ENCODE measurements at regions not wholly inside any gene's neighbourhood (a gene's known extent, or its start where the extent isn't known, plus 50 kb on each side); places are given as distances from the start of the nearest gene placed in this dataset.

DNA sequence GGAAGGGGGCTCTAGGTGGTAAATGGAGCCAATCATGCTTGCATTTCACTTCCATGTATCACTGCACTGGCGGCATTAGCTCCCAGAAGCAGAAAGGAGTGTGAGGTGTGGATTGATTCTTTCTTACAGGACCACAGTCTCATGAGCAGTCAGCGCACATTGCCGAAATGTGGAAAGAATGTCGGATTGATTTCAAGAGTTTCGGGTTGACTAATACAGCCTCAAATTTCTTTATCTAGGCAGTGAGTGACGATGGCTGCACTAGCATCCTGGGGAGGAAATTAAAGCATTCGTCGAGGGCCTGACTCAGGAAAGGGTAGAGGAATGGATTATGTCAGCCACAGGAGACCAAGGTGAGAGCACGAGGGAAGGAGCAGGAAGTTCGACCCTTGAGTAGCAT, 222.8 kb upstream of the CDYL start:
- DNase-seq, result no peak

GRCh38 chr6:4550227-4550597, 226.0 kb upstream of the CDYL start:
- DNase-seq, result no peak

- DNase-seq, result no peak
Measured at GRCh38 chr6:4549556-4550226, 226.5 kb upstream of the CDYL start.

GRCh38 chr6:4545893-4546292, 230.3 kb upstream of the CDYL start:
- no peak for DNase-seq

GRCh38 chr6:4543596-4543995, 232.6 kb upstream of the CDYL start:
- DNase-seq, result no peak

GRCh38 chr6:4533576-4533975, 242.6 kb upstream of the CDYL start:
- DNase-seq, result no peak

GRCh38 chr6:4531406-4531805, 244.8 kb upstream of the CDYL start:
- no peak for DNase-seq

GRCh38 chr6:4522453-4522852, 253.8 kb upstream of the CDYL start:
- no peak for DNase-seq

DNA sequence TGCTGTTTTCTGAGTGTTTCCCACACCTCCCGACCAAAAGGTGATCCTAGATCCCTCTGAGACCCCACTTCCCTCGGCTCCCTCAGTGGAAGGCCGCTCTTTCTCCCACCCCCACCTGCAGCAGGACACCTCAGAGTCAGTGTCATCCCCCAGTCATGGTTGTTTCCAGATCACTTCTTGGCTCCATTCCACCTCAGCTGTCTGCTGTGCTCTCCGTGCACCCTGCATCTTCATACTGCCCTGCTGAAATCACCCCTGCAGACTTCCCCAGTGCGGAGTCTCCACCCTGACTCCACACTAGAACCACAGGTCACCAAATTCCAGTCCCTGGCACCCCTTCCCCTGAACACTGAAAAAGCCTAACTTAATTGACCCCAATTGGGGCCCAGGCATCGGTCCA, 255.1 kb upstream of the CDYL start:
- no peak for DNase-seq

DNA sequence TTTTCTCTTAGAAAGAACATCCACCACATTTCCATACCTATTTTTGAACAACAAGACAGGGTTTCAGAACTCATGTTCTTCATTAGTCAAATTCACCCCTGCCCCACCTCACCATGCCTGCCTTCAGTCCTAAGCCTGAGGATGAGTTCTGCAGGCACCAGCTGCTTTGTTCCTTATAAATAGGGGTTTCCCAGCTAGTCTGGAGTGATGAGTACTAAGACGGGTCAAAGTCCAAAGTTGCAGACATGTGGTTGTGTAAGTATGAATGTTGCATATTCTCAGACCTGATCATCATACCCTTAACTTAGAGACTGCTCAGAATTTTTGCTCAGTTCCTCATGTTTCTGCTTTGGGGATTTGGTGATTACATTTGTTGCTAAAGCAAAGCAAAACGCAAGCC, 257.7 kb upstream of the CDYL start:
- DNase-seq, result no peak

- no peak for DNase-seq
Measured at GRCh38 chr6:4516206-4516605, 260.0 kb upstream of the CDYL start.

DNA sequence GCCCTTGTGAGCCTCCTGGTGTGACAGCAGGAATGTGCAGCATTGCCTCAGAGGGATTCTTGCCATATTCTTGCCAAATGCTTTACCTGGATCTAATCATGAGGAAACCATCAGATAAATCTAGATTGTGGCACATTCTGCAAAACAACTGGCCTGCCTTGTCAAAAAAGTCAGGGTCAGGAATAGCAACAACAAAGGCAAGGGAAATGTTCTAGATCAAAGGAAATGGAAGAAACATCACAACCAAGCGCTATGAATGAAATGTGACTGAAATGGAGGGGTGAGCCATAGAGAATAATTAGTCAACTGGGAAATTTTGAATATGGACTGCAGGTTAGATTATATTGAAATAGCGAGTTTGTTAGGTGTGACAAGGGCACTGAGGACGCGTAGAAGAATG, 262.6 kb upstream of the CDYL start:
- no peak for DNase-seq

GRCh38 chr6:4512051-4512471, 264.1 kb upstream of the CDYL start:
- DNase-seq, result peak; percentile 79

GRCh38 chr6:4511641-4512020, 264.6 kb upstream of the CDYL start:
- peak; percentile 49 for DNase-seq

DNA sequence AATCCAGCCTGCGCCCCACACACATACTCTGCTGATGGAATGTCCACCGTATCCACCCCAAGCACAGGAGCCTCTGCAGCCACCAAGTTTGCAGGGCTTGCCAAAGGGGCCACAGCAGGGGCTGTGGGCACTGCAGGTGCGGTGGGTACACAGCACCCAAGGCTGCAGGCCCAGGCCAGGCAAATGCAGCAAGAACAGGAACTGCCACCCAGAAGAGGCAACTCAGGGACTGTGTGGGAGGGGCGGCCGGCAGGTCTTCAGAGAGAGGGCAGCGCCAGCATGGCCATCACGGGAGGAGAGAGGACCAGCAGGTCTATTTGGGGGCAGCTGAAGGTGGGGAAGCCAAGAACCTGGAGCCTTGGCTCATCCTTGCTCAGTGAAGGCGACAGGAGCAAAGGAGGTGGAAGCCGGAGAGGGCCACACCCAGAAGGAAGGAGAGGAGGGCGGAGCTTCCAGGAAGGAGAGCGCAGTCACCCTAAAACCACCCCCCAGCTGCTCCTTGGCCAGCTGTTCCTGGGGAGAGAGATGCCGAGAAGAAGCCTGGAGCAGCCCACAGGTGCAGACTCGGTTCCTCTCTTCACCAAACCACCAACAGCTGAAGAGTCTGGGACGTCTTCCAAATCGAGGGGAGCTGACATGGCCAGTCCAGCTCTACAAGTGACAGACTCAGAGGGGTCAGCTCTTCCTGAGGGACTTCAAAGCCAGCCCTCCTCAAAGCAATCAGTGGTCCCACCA, 265.1 kb upstream of the CDYL start:
- DNase-seq, result peak; percentile 65

- no peak for DNase-seq
Measured at GRCh38 chr6:4510317-4510716, 265.9 kb upstream of the CDYL start.

DNA sequence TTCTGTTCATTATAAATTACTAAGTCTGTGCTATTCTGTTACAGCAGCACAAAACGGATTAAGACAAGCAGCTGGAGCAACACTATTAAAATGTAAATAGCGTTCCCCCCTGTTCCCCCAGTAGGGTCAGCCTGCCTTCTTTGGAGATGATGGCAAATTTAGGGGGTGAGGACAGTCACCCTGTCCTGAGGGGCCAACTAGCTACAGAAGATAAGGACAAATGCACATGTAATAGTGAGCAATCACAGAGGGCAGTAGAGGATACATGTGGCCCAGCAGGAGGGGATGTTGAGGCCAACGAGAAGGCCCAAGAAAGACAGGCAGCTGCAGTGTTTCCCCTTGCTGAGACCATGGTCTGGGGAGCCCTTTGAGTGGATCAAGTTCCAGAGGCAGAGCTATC, 266.7 kb upstream of the CDYL start:
- DNase-seq, result no peak

DNA sequence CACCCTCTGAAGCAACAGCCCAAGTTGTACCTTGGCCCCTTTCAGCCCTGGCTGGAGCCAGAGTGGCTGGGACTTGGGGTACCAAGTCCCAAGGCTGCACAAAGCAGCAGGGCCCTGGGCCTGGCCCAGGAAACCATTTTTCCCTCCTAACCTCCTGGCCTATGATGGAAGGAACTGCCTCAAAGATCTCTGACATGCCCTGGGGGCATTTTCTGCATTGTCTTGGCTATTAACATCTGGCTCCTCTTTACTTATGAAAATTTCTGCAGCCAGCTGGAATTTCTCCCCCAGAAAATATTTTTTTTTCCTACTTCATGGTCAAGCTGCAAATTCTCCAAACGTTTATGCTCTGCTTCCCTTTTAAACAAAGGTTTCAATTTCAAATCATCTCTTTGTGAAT, 269.4 kb upstream of the CDYL start:
- no peak for DNase-seq

DNA sequence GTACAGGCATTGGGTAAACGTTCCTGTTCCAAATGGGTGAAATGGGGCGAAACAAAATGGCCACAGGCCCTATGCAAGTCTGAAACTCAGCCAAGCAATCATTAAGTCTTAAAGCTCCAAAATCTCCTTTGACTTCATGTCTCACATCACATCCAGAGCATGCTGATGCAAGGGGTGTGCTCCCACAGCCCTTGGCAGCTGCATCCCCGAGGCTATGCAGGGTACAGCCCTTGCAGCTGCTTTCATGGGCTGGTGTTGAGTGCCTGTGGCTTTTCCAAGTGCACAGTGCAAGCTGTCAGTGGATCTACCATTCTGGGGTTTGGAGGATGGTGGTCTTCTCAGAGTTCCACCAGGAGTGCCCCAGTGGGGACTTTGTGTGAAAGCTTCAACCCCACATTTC, 270.0 kb upstream of the CDYL start:
- no peak for DNase-seq

- DNase-seq, result no peak
Measured at GRCh38 chr6:4504700-4505099, 271.5 kb upstream of the CDYL start.

- no peak for DNase-seq
Measured at GRCh38 chr6:4503700-4504099, 272.5 kb upstream of the CDYL start.

DNA sequence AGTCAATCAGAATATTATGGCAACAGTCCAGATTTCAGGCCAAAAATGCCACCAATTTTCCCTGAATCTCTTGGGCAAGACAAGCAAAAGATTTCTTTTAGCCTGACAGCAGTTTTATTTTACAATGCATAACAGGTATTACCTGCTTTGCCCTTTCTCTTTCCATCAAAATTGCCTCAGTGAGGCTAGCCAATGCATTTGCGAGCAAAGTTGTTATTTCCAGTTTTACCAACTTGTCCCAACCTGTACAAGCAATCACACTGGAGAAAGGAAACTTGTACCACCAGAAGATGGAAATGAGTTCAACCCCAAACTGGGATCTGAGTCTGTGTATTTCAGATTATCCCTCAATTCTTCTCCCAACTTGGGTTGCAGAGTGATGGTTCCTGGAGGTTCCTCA, 279.9 kb upstream of the CDYL start:
- DNase-seq, result no peak

DNA sequence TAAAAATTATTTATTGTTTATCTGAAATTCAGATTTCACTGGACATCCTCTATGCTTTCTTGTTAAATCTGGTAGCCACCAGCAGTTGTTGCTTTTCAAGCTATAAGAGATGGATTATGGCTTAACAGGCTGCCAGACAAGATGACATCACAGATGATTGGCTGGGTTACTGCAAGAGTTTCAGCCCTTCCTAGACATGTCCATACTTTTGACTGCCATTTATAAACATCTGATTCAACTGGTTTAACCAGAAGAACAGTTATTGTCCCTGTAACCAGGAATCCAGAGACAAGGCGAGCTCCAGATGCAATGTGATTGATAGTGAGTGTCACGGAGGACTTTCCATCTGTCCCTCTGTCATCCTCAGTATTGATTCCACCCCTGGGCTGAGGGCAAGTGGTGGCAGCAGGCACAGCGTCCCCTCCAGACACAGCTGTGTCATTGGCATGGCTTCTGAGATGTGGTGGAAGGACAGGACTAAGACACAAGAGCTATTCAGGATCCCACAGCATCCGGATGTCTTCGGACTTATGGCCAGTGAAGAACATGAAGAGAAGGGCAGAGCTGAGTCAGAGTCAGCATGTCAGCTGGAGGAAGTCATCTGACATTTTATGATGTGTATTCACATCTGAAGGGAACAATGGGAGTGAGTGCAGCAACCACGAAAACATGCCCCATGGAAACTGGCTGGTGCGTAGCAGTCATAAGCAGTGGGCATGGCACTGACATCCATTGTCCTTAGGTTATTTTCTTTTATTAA, 284.5 kb upstream of the CDYL start:
- no peak for DNase-seq

DNA sequence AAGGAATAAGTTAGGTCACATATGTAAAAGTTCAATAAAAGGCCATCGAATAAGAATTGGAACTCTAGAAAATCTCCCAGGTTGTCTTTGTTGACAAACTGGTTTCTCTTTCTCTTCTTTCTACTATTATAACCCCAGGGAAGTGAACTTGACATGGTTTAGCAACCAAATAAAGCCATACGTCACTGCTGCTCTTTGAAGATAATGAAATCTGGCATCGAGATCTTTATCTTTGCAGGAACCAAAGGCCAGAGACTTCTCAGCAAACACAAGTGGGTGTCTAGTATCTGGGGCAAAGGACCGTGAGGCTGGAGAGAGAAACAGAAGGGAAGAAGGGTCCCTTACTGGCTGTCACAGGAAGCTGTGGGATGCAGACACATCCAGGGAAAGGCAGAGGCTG, 286.7 kb upstream of the CDYL start:
- DNase-seq, result no peak

All from hindlimb muscle (tissue), 1 donor.